Inflammatory macrophage treated with lipopolysaccharide for 4 hours (primary cell): ENCODE measurements at regions not wholly inside any gene's neighbourhood (a gene's known extent, or its start where the extent isn't known, plus 50 kb on each side); places are given as distances from the start of the nearest gene placed in this dataset.

Experiments used
- DNase-seq: peaks from one replicate; pipeline ENCODE4 v3.0.0-alpha.2; 2020

- no peak for DNase-seq
Observed at GRCh38 chr5:125720721-125721120, 702.5 kb upstream of the GRAMD2B start.

GRCh38 chr5:125722550-125722949 is 700.7 kb upstream of the GRAMD2B start:
- no peak for DNase-seq

GRCh38 chr5:125725691-125726090 is 697.5 kb upstream of the GRAMD2B start:
- DNase-seq: no peak

GRCh38 chr5:125743939-125744338 is 679.3 kb upstream of the GRAMD2B start:
- no peak for DNase-seq

- DNase-seq: no peak
Observed at GRCh38 chr5:125746917-125747316, 676.3 kb upstream of the GRAMD2B start.

- DNase-seq: no peak
Observed at GRCh38 chr5:125750147-125750860, 672.9 kb upstream of the GRAMD2B start.

- DNase-seq: no peak
Observed at GRCh38 chr5:125750861-125751186, 672.4 kb upstream of the GRAMD2B start.

- no peak for DNase-seq
Observed at GRCh38 chr5:125756456-125756855, 666.8 kb upstream of the GRAMD2B start.

- DNase-seq: no peak
Observed at GRCh38 chr5:125766706-125767105, 656.5 kb upstream of the GRAMD2B start.

- DNase-seq: no peak
Observed at GRCh38 chr5:125775896-125776295, 647.3 kb upstream of the GRAMD2B start.

- no peak for DNase-seq
Observed at GRCh38 chr5:125776656-125777139, 646.5 kb upstream of the GRAMD2B start.

GRCh38 chr5:125778791-125779190 is 644.4 kb upstream of the GRAMD2B start:
- DNase-seq: no peak

- DNase-seq: no peak
Observed at GRCh38 chr5:125785407-125785806, 637.8 kb upstream of the GRAMD2B start.

GRCh38 chr5:125786021-125786420 is 637.2 kb upstream of the GRAMD2B start:
- no peak for DNase-seq

- no peak for DNase-seq
Observed at GRCh38 chr5:125793470-125793869, 629.7 kb upstream of the GRAMD2B start.

- no peak for DNase-seq
Observed at GRCh38 chr5:125794922-125795321, 628.3 kb upstream of the GRAMD2B start.

- no peak for DNase-seq
Observed at GRCh38 chr5:125798307-125798706, 624.9 kb upstream of the GRAMD2B start.

- no peak for DNase-seq
Observed at GRCh38 chr5:125812651-125813050, 610.6 kb upstream of the GRAMD2B start.

- DNase-seq: no peak
Observed at GRCh38 chr5:125813221-125813974, 609.8 kb upstream of the GRAMD2B start.

- DNase-seq: no peak
Observed at GRCh38 chr5:125814119-125814518, 609.1 kb upstream of the GRAMD2B start.

- DNase-seq: no peak
Observed at GRCh38 chr5:125823572-125823971, 599.6 kb upstream of the GRAMD2B start.

- no peak for DNase-seq
Observed at GRCh38 chr5:125826214-125826613, 597.0 kb upstream of the GRAMD2B start.

- DNase-seq: no peak
Observed at GRCh38 chr5:125829349-125829748, 593.9 kb upstream of the GRAMD2B start.

GRCh38 chr5:125833398-125833797 is 589.8 kb upstream of the GRAMD2B start:
- no peak for DNase-seq
